Activated CD4-positive, CD25-positive, alpha-beta regulatory T cell (primary cell): ENCODE measurements at regions not wholly inside any gene's neighbourhood (a gene's known extent, or its start where the extent isn't known, plus 50 kb on each side); places are given as distances from the start of the nearest gene placed in this dataset.

Experiments
- DNase-seq, 4 experiments: peaks; one replicate each; lab custom pipeline; 2025; lab: John Stamatoyannopoulos, UW

DNA sequence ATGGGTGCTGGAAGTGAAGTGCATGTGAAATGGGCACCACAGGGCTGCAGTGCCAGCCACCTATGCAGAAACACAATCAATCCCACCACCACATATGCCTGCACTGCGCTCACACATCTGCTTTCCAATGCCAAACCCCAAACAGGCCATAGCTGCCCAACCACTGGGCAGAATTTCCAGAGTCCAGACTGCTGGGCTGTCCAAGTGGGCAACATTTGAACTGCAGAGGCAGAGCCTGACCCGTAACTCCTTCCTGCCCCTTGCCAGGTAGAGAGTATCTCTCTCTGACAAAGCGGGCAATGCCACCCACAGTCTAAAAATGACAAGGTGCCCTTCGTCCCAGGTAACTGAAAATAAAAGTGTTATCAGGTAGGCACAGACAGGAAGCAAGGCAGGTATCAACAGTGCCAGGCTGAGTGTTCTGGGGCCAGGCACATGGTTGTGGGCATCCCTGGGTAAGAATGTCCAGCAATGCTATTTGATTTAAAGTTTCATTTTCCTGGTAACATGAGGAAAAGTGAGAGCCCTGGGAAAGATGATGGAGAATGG lies 79.5 kb downstream of the FOXA2 start:
- no peak for DNase-seq

DNA sequence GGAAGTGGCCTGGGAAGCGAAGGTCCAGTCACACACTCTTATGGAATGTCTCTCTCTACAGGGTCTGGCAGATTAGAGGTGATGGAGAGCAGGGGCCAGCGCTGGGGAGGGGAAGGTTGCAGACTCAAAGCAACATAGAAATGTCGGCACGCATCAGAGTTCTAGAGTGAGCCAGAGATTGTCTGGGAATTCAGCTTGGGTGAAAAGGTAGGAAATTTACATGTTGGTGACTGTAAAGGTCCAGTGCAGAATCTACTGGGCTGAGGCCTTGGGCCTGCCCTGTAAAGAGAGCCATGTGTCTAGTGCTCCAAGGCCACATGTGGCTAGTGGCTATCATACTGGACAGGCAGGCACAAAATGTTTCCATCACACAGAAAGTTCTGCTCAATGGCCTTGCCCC lies 80.8 kb downstream of the FOXA2 start:
- no peak for DNase-seq

DNA sequence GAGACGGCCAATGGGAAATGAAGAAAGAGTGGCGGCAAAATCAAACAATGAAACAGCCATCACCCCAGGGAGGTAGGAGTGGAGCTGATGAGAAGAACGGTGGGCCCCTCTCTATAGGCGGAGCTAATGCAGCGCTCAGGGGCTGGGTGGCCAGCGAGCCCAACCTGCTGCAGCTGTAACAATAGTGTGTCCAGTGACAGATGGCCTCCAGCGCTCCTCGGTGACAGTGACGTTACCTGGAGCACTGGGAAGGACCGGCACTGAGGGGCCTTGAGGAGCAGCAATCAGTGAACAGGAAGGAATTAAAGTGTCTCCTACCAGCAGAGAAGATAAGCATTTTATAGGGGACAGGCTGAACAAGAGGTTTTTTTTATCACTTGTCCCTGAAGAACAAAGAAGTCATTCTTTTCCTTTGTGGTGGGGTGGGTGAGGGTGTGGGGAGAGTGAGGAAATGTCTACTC lies 81.6 kb downstream of the FOXA2 start:
- DNase-seq: no peak

DNA sequence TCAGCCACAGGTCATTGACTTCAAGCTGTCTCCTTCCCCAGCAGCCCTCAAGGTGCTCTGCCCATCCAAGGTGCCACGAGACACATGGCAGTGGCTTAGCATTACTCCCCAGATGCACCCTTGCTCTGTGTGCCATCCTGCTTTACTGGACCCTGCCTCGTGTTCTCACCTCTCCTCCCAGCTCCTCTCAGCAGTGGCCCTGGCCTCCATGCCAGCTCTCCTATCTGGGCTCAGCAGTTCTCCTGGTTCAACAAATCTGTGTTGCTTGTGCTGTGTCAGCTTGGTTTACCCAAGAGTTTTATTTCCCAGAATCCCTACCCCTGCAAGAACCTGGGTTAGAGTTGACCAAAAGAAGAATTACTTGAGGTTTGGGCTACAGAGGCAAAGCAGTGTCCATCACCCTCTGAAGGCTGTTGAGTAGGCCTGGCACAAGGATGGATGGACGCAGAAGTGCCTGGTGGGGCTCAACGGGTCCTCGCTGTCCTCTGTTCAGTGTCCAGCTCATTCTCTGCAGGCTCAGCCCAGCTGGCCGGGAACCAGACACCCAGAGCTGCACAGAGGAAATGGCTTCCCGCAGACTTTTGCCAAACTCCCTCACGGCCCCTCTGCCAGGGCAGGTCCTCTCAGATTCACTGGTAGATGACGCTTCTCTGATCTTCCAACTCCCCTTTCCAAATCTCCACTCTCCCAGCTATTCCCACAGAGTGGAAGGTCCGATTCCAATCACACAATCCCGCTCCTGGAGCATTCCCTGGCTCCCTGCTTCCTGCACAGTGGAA lies 82.6 kb downstream of the FOXA2 start:
- no peak for DNase-seq

DNA sequence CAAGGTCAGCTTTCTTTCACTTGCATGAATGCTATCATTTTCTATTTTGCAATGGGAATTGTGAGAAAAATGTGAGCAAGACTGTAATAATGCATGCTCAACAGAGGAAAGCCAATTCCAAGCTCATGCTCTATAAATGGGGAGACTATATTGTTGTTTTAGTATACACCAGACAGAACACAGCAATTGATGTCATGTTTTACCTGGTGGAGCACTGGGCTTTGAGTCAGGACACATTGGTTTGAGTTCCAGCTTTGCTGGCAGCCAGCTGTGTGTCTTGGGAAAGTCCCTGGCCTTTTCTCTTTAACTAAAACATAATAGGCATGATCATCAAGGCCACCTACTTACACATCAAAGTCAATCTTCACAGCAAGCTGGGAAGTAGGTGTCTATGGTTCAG lies 83.3 kb downstream of the FOXA2 start:
- no peak for DNase-seq

DNA sequence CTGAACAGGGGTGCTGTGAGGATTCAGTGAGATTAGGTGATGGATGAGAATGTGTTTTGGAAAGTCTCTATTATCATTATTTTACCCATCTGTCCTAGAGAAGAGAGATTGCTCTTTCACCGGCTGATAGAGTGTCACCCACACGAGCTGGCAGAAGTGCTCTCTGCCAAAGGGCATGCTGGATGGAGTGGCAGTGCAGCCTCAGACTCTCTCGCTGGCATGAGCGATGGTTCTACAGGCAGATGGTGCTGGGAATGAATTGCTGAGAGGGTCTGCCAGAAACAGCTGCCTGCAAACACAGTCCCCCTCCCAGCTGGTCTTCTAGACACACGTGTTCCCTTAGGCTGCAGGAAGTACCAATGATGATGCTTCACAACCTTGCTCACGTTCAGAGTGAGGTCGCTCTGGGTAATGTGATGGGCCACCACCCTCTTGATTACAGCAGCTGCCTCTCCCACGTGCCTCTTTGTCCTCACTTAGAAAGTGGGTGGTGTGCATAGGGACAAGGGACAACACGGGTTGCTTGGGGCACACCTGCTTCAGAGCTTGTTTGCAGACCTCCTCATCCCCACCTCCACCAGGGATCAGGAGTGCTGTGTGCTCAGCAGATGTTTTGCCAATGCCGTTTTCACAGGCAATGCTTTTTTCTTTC lies 84.7 kb downstream of the FOXA2 start:
- no peak for DNase-seq

DNA sequence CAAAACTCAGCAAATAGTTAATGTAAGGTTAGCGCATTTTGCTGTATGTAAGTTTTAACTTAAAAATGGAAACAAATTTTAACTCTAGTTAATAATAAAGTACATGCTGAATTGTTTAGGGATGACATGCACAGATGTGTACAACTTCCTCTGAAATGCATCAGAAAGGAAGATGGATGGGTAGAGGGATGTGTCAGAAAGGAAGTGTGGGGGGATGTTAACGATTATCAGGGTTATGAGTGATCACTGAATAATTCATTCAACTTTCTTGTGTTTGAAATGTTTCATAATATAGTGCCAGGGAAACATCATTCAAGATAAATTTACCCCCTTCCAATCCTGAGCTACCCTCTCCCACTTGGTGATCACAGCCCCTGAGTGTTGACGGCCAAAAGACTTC lies 87.6 kb downstream of the FOXA2 start:
- no peak for DNase-seq

DNA sequence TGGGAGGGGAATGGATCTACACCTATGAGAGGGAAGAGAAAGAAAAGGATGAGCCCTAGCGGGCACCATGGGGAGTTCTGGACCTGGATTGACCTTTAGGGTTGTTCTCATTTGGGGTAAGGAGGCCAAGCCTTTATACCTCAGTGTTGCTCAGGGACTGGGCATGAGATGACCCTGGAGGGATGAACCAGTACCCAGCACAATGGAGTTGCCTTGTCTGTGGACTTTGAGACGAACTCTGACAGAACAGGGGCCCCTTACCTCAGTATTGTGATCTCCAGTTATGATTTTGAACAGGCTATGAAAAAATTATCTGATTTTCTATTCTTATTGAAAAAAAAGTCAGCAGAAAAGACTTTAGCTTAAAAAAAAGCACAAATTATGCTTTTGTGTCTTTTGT lies 88.6 kb downstream of the FOXA2 start:
- no peak for DNase-seq

DNA sequence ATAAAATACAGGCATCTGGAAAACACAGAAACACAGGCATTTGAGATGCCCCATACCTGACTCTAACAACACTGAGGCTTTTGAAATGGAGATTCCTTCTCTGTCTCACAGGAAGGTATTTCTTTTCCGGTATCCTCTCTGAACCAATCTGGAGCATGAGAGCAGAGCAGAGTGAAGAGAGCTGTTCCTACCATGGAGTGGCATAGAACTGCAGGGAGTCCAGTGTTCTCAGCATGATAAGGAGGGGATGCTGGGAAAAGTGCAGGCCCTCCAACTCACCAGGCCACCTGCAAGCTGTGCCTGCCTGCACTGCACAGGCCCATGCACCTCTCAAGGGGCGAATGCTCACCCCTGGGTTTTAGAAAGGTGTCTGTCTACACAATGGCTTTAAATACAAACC lies 89.2 kb downstream of the FOXA2 start:
- no peak for DNase-seq

DNA sequence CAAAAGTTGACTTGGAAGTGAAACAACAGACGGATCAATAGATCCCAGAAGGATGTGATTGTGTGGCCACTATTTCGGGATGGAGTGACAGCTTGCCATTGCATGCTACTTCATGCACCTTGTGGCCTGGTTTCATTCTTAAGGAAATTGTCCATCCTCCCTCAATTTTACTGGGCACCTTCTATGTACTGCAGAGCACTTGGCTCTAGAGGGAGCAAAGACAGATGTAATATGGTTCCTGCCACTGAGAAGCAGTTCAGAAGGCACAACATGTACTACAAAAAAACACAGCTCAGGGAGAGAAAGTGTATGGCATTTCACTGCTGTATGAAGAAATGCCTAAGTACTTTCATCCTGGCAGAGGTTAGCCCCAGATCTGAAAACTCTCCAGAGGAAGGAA lies 91.9 kb downstream of the FOXA2 start:
- no peak for DNase-seq

DNA sequence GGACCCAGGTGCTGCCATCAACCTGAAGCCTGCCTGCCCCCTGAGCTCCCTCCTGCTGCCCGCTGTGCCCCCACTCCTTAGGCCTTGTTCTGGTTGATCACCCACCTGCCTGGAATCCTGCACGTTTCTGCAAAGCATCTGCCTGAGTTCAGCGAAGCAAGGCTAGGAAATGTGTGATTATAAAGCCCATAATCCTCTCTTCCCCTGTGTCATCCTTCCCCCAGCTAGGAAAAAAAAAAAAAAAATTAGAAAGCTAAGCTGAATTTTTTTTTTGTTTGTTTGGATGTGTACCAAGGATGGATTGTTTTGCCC lies 93.2 kb downstream of the FOXA2 start:
- DNase-seq: no peak

DNA sequence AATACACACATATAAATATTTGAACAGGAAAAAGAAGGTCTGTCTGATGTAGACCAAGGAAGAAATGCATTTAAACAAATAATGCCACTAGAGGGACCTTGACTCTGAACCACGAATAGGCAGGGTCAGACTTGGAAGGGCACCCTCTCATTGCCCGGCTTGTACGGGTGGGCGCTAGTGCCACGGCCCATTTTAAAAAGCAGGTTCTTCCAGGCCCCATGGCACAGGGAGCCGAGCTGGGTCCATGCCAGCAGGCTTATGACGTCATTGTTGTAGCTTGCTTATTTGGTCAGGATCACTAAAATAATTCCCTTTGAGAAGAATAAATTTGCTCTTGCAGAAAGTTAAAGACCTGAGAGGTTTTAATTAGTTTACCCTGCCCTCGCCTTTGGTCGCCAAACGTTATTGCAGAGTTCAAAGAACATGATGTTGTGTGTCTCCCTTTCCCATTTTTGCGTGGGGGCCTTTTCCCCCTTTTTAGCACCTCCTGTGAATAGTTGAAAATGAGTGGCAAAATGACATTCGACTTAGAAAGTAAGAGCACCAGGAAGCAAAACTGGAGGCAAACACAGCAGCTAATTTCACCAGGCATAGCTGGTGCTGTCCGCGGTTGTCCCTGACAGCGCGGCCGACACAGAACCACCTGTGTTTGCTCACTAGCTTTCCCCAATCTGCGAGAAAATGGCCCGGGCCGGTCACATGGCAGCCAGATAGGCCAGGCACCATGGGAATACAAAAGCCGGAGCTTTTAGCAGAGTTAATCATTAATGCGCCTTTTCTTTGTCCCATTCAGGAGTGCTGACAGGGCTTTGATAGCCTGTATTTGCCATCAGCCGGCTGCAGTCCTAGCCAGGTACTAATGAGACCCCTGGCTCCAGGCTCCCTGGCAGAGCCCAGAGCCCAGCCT lies 93.8 kb downstream of the FOXA2 start:
- DNase-seq: no peak

DNA sequence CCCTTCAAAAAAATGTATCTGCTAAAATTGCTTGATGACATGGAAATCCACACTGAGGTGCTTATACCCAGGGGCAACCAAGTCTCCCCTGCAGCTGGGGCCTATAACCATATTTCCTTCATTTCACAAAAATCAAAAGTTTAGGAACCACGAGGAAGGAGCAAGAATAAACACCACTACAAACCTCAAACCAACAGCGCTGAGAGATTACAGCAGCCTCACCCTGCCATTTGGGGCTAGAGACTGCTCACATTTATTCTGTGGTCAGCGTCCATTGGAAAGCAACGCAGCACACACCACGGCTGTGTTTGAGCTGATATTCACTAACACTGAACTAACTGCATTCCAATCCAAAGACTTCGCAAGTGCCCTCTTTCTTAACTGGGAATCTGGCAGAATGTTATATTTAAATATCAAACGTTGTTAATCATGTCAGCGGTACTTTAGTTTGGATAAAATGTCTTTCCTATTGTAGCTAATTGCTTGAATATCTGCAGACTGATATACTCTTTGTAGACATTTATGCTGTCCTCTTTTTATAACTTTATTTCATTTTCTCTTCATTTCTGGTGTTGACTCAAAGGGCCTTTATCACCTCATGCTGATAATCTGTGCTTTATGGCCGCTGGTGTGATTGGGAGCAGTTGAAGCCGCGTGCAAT lies 94.6 kb downstream of the FOXA2 start:
- DNase-seq: no peak

DNA sequence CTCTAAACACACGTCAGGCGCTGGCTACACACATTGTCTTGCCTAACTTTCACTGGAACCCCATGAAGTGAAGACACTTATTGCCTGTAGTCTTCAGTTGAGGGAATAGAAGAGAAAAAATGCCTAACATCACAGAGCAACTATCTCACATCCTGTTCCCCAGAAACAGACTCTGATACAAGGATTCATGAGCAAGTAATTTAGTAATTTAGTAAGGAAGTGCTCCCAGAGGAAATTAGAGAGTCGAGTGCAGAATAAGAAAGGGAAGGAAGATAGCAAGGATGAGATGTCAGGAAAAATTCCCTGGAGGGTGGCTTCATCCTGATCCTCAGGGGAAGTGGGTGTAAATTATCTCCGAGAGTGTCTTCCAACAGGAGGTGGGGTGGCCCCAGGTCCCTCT lies 104.0 kb downstream of the FOXA2 start:
- no peak for DNase-seq

DNA sequence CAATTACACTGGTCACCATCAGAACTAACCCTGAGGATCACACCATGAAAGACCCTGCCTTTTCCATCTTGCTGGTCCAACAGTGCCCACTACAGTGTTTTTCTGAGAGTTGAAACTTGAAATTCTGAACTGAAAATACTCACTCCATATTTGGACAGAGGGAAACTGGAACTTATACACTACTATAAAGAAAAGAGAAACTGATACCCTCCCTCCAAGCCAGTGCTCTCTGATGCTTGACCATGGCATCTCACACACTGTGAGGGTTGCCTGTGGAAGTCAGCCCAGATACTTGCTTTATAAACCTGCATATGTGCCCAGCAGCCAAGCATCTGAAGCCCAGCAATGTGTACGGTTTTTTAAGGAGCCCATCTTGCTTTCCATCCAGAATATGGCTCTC lies 108.7 kb downstream of the FOXA2 start:
- DNase-seq: no peak

DNA sequence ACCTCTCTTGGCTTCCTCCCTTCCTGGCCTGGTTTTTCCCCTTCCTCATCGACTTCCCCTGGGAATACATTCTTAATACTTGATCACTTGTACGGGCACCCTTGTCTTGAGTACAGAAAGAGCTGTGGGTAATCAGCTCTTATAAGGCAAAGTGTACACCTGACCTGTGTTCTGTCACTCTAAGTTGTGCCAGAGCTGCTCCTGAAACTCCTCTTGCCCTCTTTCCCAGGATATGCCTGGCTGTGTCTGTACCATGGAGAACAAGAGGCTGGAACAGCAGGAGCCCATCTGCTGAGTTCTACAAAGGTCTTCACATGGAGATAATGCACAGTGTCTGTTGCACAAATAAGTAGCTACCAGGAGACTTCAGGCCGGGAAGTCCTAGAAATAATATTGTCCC lies 110.1 kb downstream of the FOXA2 start:
- DNase-seq: no peak

DNA sequence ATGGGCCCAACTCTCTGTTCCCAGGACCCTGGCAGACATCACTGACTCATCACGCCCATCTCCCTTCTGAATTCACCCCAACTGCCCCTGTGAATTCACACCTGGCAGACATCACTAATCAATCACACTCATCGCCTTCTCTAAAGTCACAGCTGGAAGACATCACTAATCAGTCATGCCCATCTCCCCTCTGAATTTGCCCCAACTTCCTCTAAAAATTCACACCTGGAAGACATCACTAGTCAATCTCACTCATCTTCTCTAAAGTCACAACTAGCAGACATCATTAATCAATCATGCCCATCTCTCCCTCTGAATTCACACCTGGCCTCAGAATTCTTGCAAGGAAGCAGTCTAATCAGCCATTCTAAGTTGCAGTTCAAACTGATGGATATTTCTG lies 111.1 kb downstream of the FOXA2 start:
- DNase-seq: no peak

DNA sequence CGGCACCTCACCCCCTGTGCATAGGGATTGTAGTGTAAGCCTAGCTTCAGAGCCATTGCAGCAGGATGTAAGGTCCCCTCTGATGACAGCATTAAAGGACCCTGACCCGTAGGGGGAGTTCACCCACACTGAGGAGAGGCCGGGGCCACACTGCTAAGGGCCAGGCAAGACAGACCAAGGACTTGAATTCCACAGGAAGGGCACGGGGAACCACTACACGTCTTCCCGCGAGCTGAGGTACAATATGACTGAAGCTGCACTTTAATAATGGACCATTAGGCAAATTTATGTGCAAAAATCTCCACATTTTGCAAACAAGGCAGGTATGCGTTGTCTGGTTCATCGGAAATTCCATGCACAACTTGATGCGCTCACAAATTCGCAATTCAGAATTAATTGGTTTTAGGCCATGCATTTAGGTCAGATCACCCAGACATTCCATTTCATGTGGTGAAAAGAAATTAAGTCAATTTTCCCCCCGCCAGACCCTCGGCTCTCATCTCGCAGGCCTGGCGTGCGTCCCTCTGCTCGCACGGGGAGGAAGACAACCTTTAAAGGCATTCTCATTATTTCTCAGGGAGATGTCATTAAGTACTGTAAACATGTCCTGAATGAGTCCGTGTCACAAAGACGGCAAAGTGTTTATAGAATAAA lies 111.8 kb downstream of the FOXA2 start:
- DNase-seq: no peak

DNA sequence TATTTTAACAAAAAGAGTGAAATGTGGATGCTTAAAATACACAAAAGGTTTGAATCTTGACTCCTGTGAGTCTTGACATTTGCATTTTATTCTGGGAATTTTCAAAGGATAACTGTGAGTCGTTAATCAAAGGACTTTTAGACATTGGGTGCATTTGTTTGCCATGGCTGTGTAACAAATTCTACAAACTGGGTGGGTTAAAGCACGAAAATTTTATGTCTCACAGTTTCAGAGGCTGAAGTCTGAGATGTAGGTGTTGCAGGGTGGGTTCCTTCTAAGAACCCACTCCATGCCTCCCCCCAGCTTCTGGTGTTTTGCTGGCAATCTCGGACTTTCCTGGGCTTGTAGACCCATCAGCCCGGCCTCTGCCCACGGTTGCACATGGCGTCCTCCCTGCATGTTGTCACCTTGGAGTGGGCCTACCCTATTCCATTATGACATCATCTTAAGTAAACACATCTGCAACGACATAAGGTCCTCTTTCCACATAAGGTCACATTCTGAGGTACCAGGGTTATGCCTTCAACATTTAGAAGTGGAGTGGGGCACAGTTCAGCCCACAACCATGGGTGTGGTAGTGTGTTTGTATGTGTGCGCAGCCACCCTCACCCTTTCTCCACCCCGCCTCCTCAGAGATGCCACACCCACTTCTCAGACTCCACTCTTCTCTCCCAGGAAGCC lies 113.1 kb downstream of the FOXA2 start:
- no peak for DNase-seq

DNA sequence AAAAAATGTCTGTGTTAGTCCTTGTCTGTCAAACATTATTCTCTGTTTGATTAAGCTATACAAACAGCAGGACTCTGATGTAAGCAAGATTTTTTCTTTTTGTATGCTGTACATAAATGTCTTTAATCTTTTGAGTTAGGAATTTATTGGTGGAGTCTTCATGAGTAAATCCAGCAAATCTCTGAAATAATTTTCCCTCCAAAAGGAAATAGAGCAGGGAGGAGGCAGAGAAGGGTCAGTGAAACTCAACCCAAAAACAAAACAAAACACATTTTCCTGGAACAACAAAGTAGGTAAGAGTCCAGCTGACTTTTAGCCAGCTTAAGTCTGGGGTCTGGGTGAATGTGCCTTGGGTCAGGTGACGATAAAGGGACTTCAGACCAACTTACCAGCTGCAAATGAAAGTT lies 113.7 kb downstream of the FOXA2 start:
- DNase-seq: no peak
